GM12875 (cell line): ENCODE measurements at regions not wholly inside any gene's neighbourhood (a gene's known extent, or its start where the extent isn't known, plus 50 kb on each side); places are given as distances from the start of the nearest gene placed in this dataset.

Experiments used
- H3K4me3 ChIP-seq: one replicate; pipeline ENCODE4 v1.5.1; 2011; ENCODE audit warnings: low read depth, low read length, control low read depth
- CTCF ChIP-seq: IDR thresholded peaks from 2 replicates; pipeline ENCODE4 v1.5.1; 2011; ENCODE audit warnings: low read depth, mild to moderate bottlenecking, control low read depth, inconsistent platforms, low read length, moderate library complexity, borderline replicate concordance; ENCODE audit not compliant: insufficient read depth

GRCh38 chr16:86307514-86307903, 202.8 kb upstream of the FOXF1 start:
- no peak overlapping the region for H3K4me3 ChIP-seq
- no peak for TF ChIP-seq CTCF

- no peak for TF ChIP-seq CTCF
- H3K4me3 ChIP-seq, result no peak overlapping the region
Measured at GRCh38 chr16:86308514-86308913, 201.8 kb upstream of the FOXF1 start.

GRCh38 chr16:86313631-86314030, 196.7 kb upstream of the FOXF1 start:
- no peak overlapping the region for H3K4me3 ChIP-seq
- TF ChIP-seq CTCF, result no peak

GRCh38 chr16:86314402-86315025, 195.8 kb upstream of the FOXF1 start:
- H3K4me3 ChIP-seq, result no peak overlapping the region
- TF ChIP-seq CTCF, result no peak

GRCh38 chr16:86316967-86317812, 193.1 kb upstream of the FOXF1 start:
- no peak for TF ChIP-seq CTCF
- H3K4me3 ChIP-seq, result no peak overlapping the region

GRCh38 chr16:86317813-86318650, 192.3 kb upstream of the FOXF1 start:
- no peak overlapping the region for H3K4me3 ChIP-seq
- TF ChIP-seq CTCF, result no peak
